Ishikawa (cell line): ENCODE measurements at regions not wholly inside any gene's neighbourhood (a gene's known extent, or its start where the extent isn't known, plus 50 kb on each side); places are given as distances from the start of the nearest gene placed in this dataset.

Source experiments
- CEBPB ChIP-seq: IDR thresholded peaks from 2 replicates; pipeline ENCODE4 v1.6.1; 2012
- EP300 ChIP-seq: IDR thresholded peaks from 2 replicates; pipeline ENCODE4 v1.6.1; 2012; ENCODE audit warnings: borderline replicate concordance
- FOXM1 ChIP-seq: IDR thresholded peaks from 2 replicates; pipeline ENCODE4 v1.6.1; 2012; ENCODE audit warnings: low read depth, borderline replicate concordance
- MAX ChIP-seq: IDR thresholded peaks from 2 replicates; pipeline ENCODE4 v1.6.1; 2012
- RAD21 ChIP-seq: IDR thresholded peaks from 2 replicates; pipeline ENCODE4 v1.6.1; 2012; ENCODE audit warnings: low read depth
- REST ChIP-seq: IDR thresholded peaks from 2 replicates; pipeline ENCODE4 v1.6.1; 2012; ENCODE audit warnings: low read depth, mild to moderate bottlenecking
- TAF1 ChIP-seq: IDR thresholded peaks from 2 replicates; pipeline ENCODE4 v1.6.1; 2012; ENCODE audit warnings: low read depth, mild to moderate bottlenecking
- YY1 ChIP-seq: IDR thresholded peaks from 2 replicates; pipeline ENCODE4 v1.6.1; 2012; ENCODE audit warnings: low read depth
- ZBTB7A ChIP-seq: IDR thresholded peaks from 2 replicates; pipeline ENCODE4 v1.6.1; 2012; ENCODE audit warnings: low read depth

- TF ChIP-seq CEBPB = no peak
- TF ChIP-seq ZBTB7A = no peak
- TF ChIP-seq RAD21 = no peak
- no peak for TF ChIP-seq MAX
- TF ChIP-seq TAF1 = no peak
- TF ChIP-seq REST = no peak
- TF ChIP-seq EP300 = no peak
- no peak for TF ChIP-seq FOXM1
- no peak for TF ChIP-seq YY1
Measured at GRCh38 chr12:23049180-23049579, 424.2 kb downstream of the ETNK1 start.
